Neutrophil (primary cell): ENCODE measurements at regions not wholly inside any gene's neighbourhood (a gene's known extent, or its start where the extent isn't known, plus 50 kb on each side); places are given as distances from the start of the nearest gene placed in this dataset.

Experiments
- H3K27ac ChIP-seq: fragments of 200-600 bp; sonication (generic); 2 replicates; pipeline ENCODE4 v1.5.1; 2016; ENCODE audit warnings: mild to moderate bottlenecking, moderate library complexity
- H3K27me3 ChIP-seq: fragments of 200-600 bp; sonication (generic); 2 replicates; pipeline ENCODE4 v1.6.0; 2016; ENCODE audit warnings: mild to moderate bottlenecking
- H3K36me3 ChIP-seq: fragments of 200-600 bp; sonication (generic); 2 replicates; pipeline ENCODE4 v1.5.1; 2017
- H3K4me1 ChIP-seq, 2 experiments: fragments of 200-600 bp in 1 of 2; sonication (generic) in 1 of 2; 1 replicate in 1 of 2; 2 replicates in 1 of 2; pipeline versions ENCODE4 v1.5.1 to v1.6.1; 2013 to 2016; ENCODE audit warnings: low read depth in 1 of 2, low read length in 1 of 2, mild to moderate bottlenecking in 1 of 2, moderate library complexity in 1 of 2; ENCODE audit not compliant: control insufficient read depth in 1 of 2, insufficient read depth in 1 of 2
- H3K4me3 ChIP-seq, 2 experiments: fragments of 200-600 bp in 1 of 2; sonication (generic) in 1 of 2; 1 replicate in 1 of 2; 2 replicates in 1 of 2; pipeline ENCODE4 v1.5.1; 2013 to 2016; ENCODE audit warnings: low read depth in 1 of 2, low read length in 1 of 2, mild to moderate bottlenecking in 1 of 2, moderate library complexity in 1 of 2
- H3K9me3 ChIP-seq: fragments of 200-600 bp; sonication (generic); 2 replicates; pipeline ENCODE4 v1.5.1; 2016
- CTCF ChIP-seq: fragments of 200-600 bp; sonication (generic); IDR thresholded peaks from 2 replicates; pipeline ENCODE4 v1.5.1; 2016; ENCODE audit warnings: antibody characterized with exemption

- Histone ChIP-seq H3K27ac (no peak overlapping the region), H3K36me3 (no peaks in the 10 kb centered on the region), H3K4me1 (no peaks in the 10 kb centered on the region), H3K4me3 (no peak overlapping the region), H3K27me3 (no peaks in the 10 kb centered on the region), H3K9me3 (no peaks in the 10 kb centered on the region)
- no peak for TF ChIP-seq CTCF
Observed at GRCh38 chr13:30074955-30075614, 224.7 kb upstream of the UBL3 start.

GRCh38 chr13:30074431-30074830 lies 224.0 kb upstream of the UBL3 start:
- no peak overlapping the region for H3K4me3 ChIP-seq
- no peak for TF ChIP-seq CTCF
- H3K27me3 ChIP-seq: no peaks in the 10 kb centered on the region
- H3K9me3 ChIP-seq: no peaks in the 10 kb centered on the region
- no peaks in the 10 kb centered on the region for H3K36me3 ChIP-seq
- no peaks in the 10 kb centered on the region for H3K4me1 ChIP-seq
- H3K27ac ChIP-seq: no peak overlapping the region

- no peak for TF ChIP-seq CTCF
- H3K4me1 ChIP-seq: no peaks in the 10 kb centered on the region
- H3K9me3 ChIP-seq: no peaks in the 10 kb centered on the region
- no peak overlapping the region for H3K27ac ChIP-seq
- no peaks in the 10 kb centered on the region for H3K27me3 ChIP-seq
- no peak overlapping the region for H3K4me3 ChIP-seq
- H3K36me3 ChIP-seq: no peaks in the 10 kb centered on the region
Observed at GRCh38 chr13:30072818-30073186, 222.4 kb upstream of the UBL3 start.

GRCh38 chr13:30071969-30072817 lies 221.8 kb upstream of the UBL3 start:
- H3K4me1 ChIP-seq: no peaks in the 10 kb centered on the region
- H3K36me3 ChIP-seq: no peaks in the 10 kb centered on the region
- no peaks in the 10 kb centered on the region for H3K27me3 ChIP-seq
- TF ChIP-seq CTCF: no peak
- no peak overlapping the region for H3K27ac ChIP-seq
- H3K4me3 ChIP-seq: no peak overlapping the region
- H3K9me3 ChIP-seq: no peaks in the 10 kb centered on the region

GRCh38 chr13:30065181-30065580 lies 214.8 kb upstream of the UBL3 start:
- Histone ChIP-seq H3K27me3 (no peaks in the 10 kb centered on the region), H3K4me1 (no peaks in the 10 kb centered on the region)
- TF ChIP-seq CTCF: no peak

More at GRCh38 chr13:30065181-30065580, 214.8 kb upstream of the UBL3 start:
- H3K36me3 ChIP-seq: no peaks in the 10 kb centered on the region
- H3K27ac ChIP-seq: no peak overlapping the region
- H3K9me3 ChIP-seq: no peaks in the 10 kb centered on the region
- no peak overlapping the region for H3K4me3 ChIP-seq
